ENCODE measurements at regions not wholly inside any gene's neighbourhood (a gene's known extent, or its start where the extent isn't known, plus 50 kb on each side); places are given as distances from the start of the nearest gene placed in this dataset.

- POLR2A ChIA-PET: no interaction called here
- CTCF ChIA-PET: interaction anchor here (1.1 to 1.3 kb wide), 2 partner anchors 9 to 10 kb away, joined by 3 read pairs; no protein-coding TSS in a partner anchor
Measured at GRCh38 chr21:39012326-39013230, 170.7 kb downstream of the PSMG1 start.

GRCh38 chr21:39011911-39012310 lies 171.3 kb downstream of the PSMG1 start:
- ChIA-PET POLR2A (no interaction called here), CTCF (interaction anchor here (0.7 to 1.3 kb wide), 3 partner anchors 9 to 125 kb away, joined by 3 read pairs; no protein-coding TSS in a partner anchor)
- DNase-seq (ENCODE audit: low read depth): no peak
- TF ChIP-seq, protein P1, sequence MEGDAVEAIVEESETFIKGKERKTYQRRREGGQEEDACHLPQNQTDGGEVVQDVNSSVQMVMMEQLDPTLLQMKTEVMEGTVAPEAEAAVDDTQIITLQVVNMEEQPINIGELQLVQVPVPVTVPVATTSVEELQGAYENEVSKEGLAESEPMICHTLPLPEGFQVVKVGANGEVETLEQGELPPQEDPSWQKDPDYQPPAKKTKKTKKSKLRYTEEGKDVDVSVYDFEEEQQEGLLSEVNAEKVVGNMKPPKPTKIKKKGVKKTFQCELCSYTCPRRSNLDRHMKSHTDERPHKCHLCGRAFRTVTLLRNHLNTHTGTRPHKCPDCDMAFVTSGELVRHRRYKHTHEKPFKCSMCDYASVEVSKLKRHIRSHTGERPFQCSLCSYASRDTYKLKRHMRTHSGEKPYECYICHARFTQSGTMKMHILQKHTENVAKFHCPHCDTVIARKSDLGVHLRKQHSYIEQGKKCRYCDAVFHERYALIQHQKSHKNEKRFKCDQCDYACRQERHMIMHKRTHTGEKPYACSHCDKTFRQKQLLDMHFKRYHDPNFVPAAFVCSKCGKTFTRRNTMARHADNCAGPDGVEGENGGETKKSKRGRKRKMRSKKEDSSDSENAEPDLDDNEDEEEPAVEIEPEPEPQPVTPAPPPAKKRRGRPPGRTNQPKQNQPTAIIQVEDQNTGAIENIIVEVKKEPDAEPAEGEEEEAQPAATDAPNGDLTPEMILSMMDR (IDR thresholded peaks at IDR 0.05; ENCODE audit: insufficient read depth, low read depth, low read length): no peak
- Histone ChIP-seq H3K36me3 (ENCODE audit: control insufficient read depth, insufficient read depth, low read length) (no peaks in the 10 kb centered on the region), H3K4me3 (ENCODE audit: low read depth, low read length) (no peak overlapping the region), H3K27me3 (ENCODE audit: control insufficient read depth, insufficient read depth, low read length) (no peaks in the 10 kb centered on the region)

More at GRCh38 chr21:39012326-39013230, 170.7 kb downstream of the PSMG1 start:
- Histone ChIP-seq H3K36me3 (ENCODE audit: control insufficient read depth, insufficient read depth, low read length) (no peaks in the 10 kb centered on the region), H3K27me3 (ENCODE audit: control insufficient read depth, insufficient read depth, low read length) (no peaks in the 10 kb centered on the region), H3K4me3 (ENCODE audit: low read depth, low read length) (no peak overlapping the region)
- TF ChIP-seq, protein P1 (IDR thresholded peaks at IDR 0.05; ENCODE audit: insufficient read depth, low read depth, low read length): no peak
- no peak for DNase-seq (ENCODE audit: low read depth)

DNA sequence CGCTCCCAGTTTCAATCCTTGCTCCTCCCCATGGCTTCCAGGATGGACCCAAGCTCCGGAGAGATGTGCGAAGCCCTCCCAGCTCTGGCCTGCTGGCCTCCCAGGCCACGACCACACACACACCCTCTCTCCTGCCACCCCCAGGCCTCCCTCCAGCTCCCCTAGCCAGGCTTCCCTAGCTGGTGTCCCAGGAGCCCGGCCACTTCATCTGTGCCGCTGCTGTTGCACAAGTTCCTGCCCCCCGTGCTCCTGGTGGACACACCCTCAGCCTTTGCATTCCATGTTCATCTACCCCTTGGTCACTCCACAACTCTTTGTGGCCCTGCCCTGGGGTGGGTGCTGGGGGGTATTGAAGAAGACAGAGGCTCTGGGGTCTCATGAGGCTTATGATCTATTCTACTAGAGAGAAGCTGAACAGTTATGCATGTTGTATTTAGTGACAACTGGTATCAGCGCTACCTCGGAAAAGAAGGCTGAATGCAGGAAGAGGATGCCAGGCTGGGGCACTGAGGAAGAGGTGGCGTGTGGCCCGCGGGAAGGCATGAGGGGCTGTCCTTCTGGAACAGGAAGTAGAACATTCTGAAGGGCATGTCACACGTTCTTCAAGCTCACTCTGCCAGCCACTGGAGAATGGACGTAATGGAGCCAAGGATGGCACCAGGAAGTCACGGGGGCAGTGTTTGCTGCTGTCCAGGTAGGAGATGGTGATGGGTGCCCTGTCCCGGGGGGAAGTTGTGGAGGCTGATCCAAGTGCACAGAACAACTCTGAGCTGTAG lies 172.4 kb downstream of the PSMG1 start:
- TF ChIP-seq, protein P1 (IDR thresholded peaks at IDR 0.05; ENCODE audit: insufficient read depth, low read depth, low read length): no peak
- DNase-seq (ENCODE audit: low read depth): no peak
- H3K36me3 ChIP-seq (ENCODE audit: control insufficient read depth, insufficient read depth, low read length): no peaks in the 10 kb centered on the region
- no peaks in the 10 kb centered on the region for H3K27me3 ChIP-seq (ENCODE audit: control insufficient read depth, insufficient read depth, low read length)
- H3K4me3 ChIP-seq (ENCODE audit: low read depth, low read length): no peak overlapping the region
- ChIA-PET CTCF (interaction anchor here (0.6 to 1.3 kb wide), 2 partner anchors 12 to 21 kb away, joined by 3 read pairs; no protein-coding TSS in a partner anchor), POLR2A (no interaction called here)

DNA sequence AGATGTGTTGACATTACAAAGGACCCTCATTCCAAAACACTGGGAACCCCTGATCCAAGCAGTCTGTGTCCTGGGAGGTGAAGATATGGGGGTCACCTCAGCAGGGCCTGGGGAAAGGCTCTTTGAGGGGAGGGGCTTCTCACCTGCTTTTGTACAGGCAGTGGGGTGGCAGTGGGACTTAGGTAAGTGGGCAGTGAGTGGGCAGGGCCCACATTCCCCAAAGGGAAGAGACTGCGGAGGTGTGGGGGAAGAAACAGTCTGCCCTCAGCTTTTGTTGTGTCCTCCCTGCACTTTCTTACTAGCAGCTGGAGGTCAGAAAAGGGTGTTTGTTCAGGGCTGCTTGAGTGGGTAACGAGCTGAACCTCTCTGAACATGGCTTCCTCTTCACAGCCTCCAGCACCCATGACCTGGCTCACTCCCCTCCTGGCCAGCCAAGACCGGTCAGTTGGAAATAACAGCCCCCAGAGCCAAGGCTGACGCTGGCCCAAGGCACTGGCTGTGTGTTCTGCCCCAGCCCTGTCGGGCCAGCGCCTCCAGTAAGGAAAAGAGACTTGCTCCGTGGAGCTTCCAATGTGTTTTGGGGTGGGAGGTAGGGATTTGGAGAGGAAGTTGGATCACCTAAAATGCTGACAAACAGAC lies 173.5 kb downstream of the PSMG1 start:
- no peak for DNase-seq (ENCODE audit: low read depth)
- ChIA-PET POLR2A (no interaction called here), CTCF (no interaction called here)
- no peaks in the 10 kb centered on the region for H3K36me3 ChIP-seq (ENCODE audit: control insufficient read depth, insufficient read depth, low read length)
- TF ChIP-seq, protein P1 (IDR thresholded peaks at IDR 0.05; ENCODE audit: insufficient read depth, low read depth, low read length): no peak
- no peaks in the 10 kb centered on the region for H3K27me3 ChIP-seq (ENCODE audit: control insufficient read depth, insufficient read depth, low read length)
- H3K4me3 ChIP-seq (ENCODE audit: low read depth, low read length): no peak overlapping the region

DNA sequence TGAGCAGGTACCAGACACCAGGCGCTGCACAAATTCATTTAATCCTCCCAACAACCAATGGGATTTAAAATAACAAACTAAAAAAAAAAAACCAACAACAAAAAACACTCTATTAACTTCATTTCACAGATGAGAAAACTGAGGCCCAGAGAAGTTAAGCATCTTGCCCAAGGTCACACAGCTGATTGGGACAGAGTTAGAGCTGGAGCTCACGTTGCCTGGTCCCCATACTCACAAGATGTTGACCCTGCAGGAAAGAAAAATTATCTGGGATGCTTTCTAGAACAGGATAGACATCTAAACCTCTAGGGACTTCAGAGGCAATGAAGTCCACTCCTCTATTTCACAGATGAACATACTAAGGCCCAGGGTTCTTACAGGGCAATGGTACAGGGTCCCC lies 175.3 kb downstream of the PSMG1 start:
- no peaks in the 10 kb centered on the region for H3K27me3 ChIP-seq (ENCODE audit: control insufficient read depth, insufficient read depth, low read length)
- POLR2A ChIA-PET: no interaction called here
- CTCF ChIA-PET: no interaction called here

More for the DNA sequence above, 175.3 kb downstream of the PSMG1 start:
- TF ChIP-seq, protein P1 (IDR thresholded peaks at IDR 0.05; ENCODE audit: insufficient read depth, low read depth, low read length): no peak
- H3K36me3 ChIP-seq (ENCODE audit: control insufficient read depth, insufficient read depth, low read length): no peaks in the 10 kb centered on the region
- DNase-seq (ENCODE audit: low read depth): no peak
- H3K4me3 ChIP-seq (ENCODE audit: low read depth, low read length): no peak overlapping the region
